Stimulated activated CD8-positive, alpha-beta memory T cell treated with anti-CD3 and anti-CD28 coated beads, Interleukin-15, amount 100 ng/mL, for 48 hours (primary cell): ENCODE measurements at regions not wholly inside any gene's neighbourhood (a gene's known extent, or its start where the extent isn't known, plus 50 kb on each side); places are given as distances from the start of the nearest gene placed in this dataset.

Experiments
- DNase-seq, 2 donors: peaks; one replicate each; pipeline ENCODE4 v3.0.0-alpha.2; 2020; ENCODE audit warnings: low read depth in 2 of 2

GRCh38 chr16:5906351-5906750 is 808.8 kb upstream of the EEF2KMT start:
- no peak for DNase-seq

- DNase-seq, result no peak
Measured at GRCh38 chr16:5905935-5906334, 808.3 kb upstream of the EEF2KMT start.

- no peak for DNase-seq
Measured at GRCh38 chr16:5903832-5904231, 806.2 kb upstream of the EEF2KMT start.

- DNase-seq, result no peak
Measured at GRCh38 chr16:5903153-5903552, 805.6 kb upstream of the EEF2KMT start.

- DNase-seq, result no peak
Measured at GRCh38 chr16:5900046-5900445, 802.5 kb upstream of the EEF2KMT start.

- no peak for DNase-seq
Measured at GRCh38 chr16:5895976-5896375, 798.4 kb upstream of the EEF2KMT start.

GRCh38 chr16:5895137-5895536 is 797.5 kb upstream of the EEF2KMT start:
- DNase-seq, result no peak

GRCh38 chr16:5891296-5891695 is 793.7 kb upstream of the EEF2KMT start:
- DNase-seq, result no peak

GRCh38 chr16:5885521-5885920 is 787.9 kb upstream of the EEF2KMT start:
- DNase-seq, result no peak

- no peak for DNase-seq
Measured at GRCh38 chr16:5884996-5885395, 787.4 kb upstream of the EEF2KMT start.

GRCh38 chr16:5884339-5884738 is 786.7 kb upstream of the EEF2KMT start:
- no peak for DNase-seq

GRCh38 chr16:5882087-5882640 is 784.6 kb upstream of the EEF2KMT start:
- DNase-seq, result no peak

GRCh38 chr16:5875416-5875815 is 777.8 kb upstream of the EEF2KMT start:
- DNase-seq, result no peak

- DNase-seq, result no peak
Measured at GRCh38 chr16:5874899-5875298, 777.3 kb upstream of the EEF2KMT start.

GRCh38 chr16:5873221-5873620 is 775.6 kb upstream of the EEF2KMT start:
- no peak for DNase-seq

GRCh38 chr16:5870886-5871691 is 773.5 kb upstream of the EEF2KMT start:
- no peak for DNase-seq

GRCh38 chr16:5867250-5867649 is 769.7 kb upstream of the EEF2KMT start:
- no peak for DNase-seq

GRCh38 chr16:5865236-5865635 is 767.6 kb upstream of the EEF2KMT start:
- DNase-seq, result no peak

GRCh38 chr16:5863071-5863606 is 765.5 kb upstream of the EEF2KMT start:
- no peak for DNase-seq

- DNase-seq, result no peak
Measured at GRCh38 chr16:5862103-5862840, 764.7 kb upstream of the EEF2KMT start.

GRCh38 chr16:5861241-5861640 is 763.6 kb upstream of the EEF2KMT start:
- DNase-seq, result no peak

GRCh38 chr16:5858180-5858579 is 760.6 kb upstream of the EEF2KMT start:
- DNase-seq, result no peak

GRCh38 chr16:5854027-5854426 is 756.4 kb upstream of the EEF2KMT start:
- DNase-seq, result no peak
